GM21576 (cell line): ENCODE measurements at regions not wholly inside any gene's neighbourhood (a gene's known extent, or its start where the extent isn't known, plus 50 kb on each side); places are given as distances from the start of the nearest gene placed in this dataset.
A peak's percentile ranks its signal among the peaks of the same experiment; 100 is the strongest.
"Not testable (repeated sequence)": the region's sequence is repeated elsewhere in the genome, so short reads cannot be mapped to it uniquely, and the experiment has no call there.

Source experiments
- ATAC-seq: cut with Tn5 transposase; IDR thresholded peaks from one replicate; pipeline ENCODE4 v1.9.1; 2021; ENCODE audit warnings: mild to moderate bottlenecking, moderate library complexity; ENCODE audit not compliant: unreplicated experiment

GRCh38 chr12:9450127-9450567, 157.6 kb downstream of the KLRB1 start:
- not testable (repeated sequence) for ATAC-seq

- not testable (repeated sequence) for ATAC-seq
Measured at GRCh38 chr12:9449657-9450126, 158.0 kb downstream of the KLRB1 start.

GRCh38 chr12:9449181-9449580, 158.5 kb downstream of the KLRB1 start:
- ATAC-seq, result no peak

- ATAC-seq, result not testable (repeated sequence)
Measured at GRCh38 chr12:9448648-9449047, 159.1 kb downstream of the KLRB1 start.

- ATAC-seq, result peak; percentile 58
Measured at GRCh38 chr12:9447791-9448614, 159.7 kb downstream of the KLRB1 start.

GRCh38 chr12:9446883-9447761, 160.6 kb downstream of the KLRB1 start:
- peak; percentile 19 for ATAC-seq

GRCh38 chr12:9440428-9440827, 167.3 kb downstream of the KLRB1 start:
- ATAC-seq, result not testable (repeated sequence)

- ATAC-seq, result not testable (repeated sequence)
Measured at GRCh38 chr12:9435682-9436081, 172.0 kb downstream of the KLRB1 start.

GRCh38 chr12:9430385-9430784, 177.3 kb downstream of the KLRB1 start:
- ATAC-seq, result not testable (repeated sequence)

GRCh38 chr12:9428856-9429255, 178.9 kb downstream of the KLRB1 start:
- ATAC-seq, result not testable (repeated sequence)

GRCh38 chr12:9425429-9425828, 182.3 kb downstream of the KLRB1 start:
- ATAC-seq, result not testable (repeated sequence)

GRCh38 chr12:9424175-9424740, 183.5 kb downstream of the KLRB1 start:
- not testable (repeated sequence) for ATAC-seq

- ATAC-seq, result not testable (repeated sequence)
Measured at GRCh38 chr12:9422689-9423088, 185.0 kb downstream of the KLRB1 start.

- peak; percentile 61 for ATAC-seq
Measured at GRCh38 chr12:9421520-9422086, 186.1 kb downstream of the KLRB1 start.

GRCh38 chr12:9420817-9421519, 186.7 kb downstream of the KLRB1 start:
- not testable (repeated sequence) for ATAC-seq

GRCh38 chr12:9418669-9419041, 189.1 kb downstream of the KLRB1 start:
- not testable (repeated sequence) for ATAC-seq

GRCh38 chr12:9417947-9418668, 189.6 kb downstream of the KLRB1 start:
- not testable (repeated sequence) for ATAC-seq

GRCh38 chr12:9417341-9417740, 190.4 kb downstream of the KLRB1 start:
- not testable (repeated sequence) for ATAC-seq

- not testable (repeated sequence) for ATAC-seq
Measured at GRCh38 chr12:9416346-9416745, 191.4 kb downstream of the KLRB1 start.
